ENCODE measurements at regions not wholly inside any gene's neighbourhood (a gene's known extent, or its start where the extent isn't known, plus 50 kb on each side); places are given as distances from the start of the nearest gene placed in this dataset.

- H3K9me3 ChIP-seq (ENCODE audit: control insufficient read depth, insufficient read depth, low read depth, low read length): no peaks in the 10 kb centered on the region
- intact Hi-C loops (cut with micrococcal nuclease; ENCODE audit: unreplicated experiment) (no loop called here), in situ Hi-C loops (cut with HindIII; ENCODE audit: low pct_unique_long_range_greater_than_20kb, low sequenced_read_pairs) (no loop called here)
- no peaks in the 10 kb centered on the region for H3K36me3 ChIP-seq (ENCODE audit: control insufficient read depth, insufficient read depth, low read length)
- BruUV-seq (replicated peaks): no TSS peak
- TF ChIP-seq POLR2AphosphoS5 (IDR thresholded peaks at IDR 0.05; ENCODE audit: low read depth, low read length): no peak
- no peak for TF ChIP-seq REST (IDR thresholded peaks at IDR 0.05; ENCODE audit: insufficient read depth in 1 of 2, low read depth in 2 of 2, low read length in 1 of 2)
- no peak for TF ChIP-seq TCF7L2 (IDR thresholded peaks at IDR 0.05; ENCODE audit: low read depth, low read length)
- no peak for TF ChIP-seq SIN3A (IDR thresholded peaks at IDR 0.05; ENCODE audit: borderline replicate concordance, insufficient read depth, low read depth, low read length)
- TF ChIP-seq CTCF (IDR thresholded peaks at IDR 0.05): no peak
- no peak overlapping the region; the same call in 1 of the 2 replicates for H3K27ac ChIP-seq (ENCODE audit: low read length)
- H3K4me3 ChIP-seq (ENCODE audit: low read depth in 2 of 2, low read length in 2 of 2): no peak overlapping the region
- H3K4me1 ChIP-seq (ENCODE audit: control insufficient read depth, insufficient read depth, low read length): peaks cover 3% of the 10 kb centered on the region; the same call in 1 of the 2 replicates
- POLR2A ChIA-PET: no interaction called here
- CTCF ChIA-PET: interaction anchor here (0.6 kb wide), 1 partner anchor 774 kb away, joined by 3 read pairs; no protein-coding TSS in a partner anchor
- no peak for DNase-seq (ENCODE audit: low read depth, low spot score)
- ATAC-seq: no peak
- H3K27me3 ChIP-seq (ENCODE audit: control insufficient read depth, insufficient read depth, low read length): no peaks in the 10 kb centered on the region
These were observed 173.9 kb downstream of the LTN1 start for GRCh38 chr21:28818663-28819278.

- no peaks in the 10 kb centered on the region for H3K36me3 ChIP-seq (ENCODE audit: control insufficient read depth, insufficient read depth, low read length)
- in situ Hi-C loops (cut with HindIII; ENCODE audit: low pct_unique_long_range_greater_than_20kb, low sequenced_read_pairs): no loop called here
- CTCF ChIA-PET: no interaction called here
- H3K9me3 ChIP-seq (ENCODE audit: control insufficient read depth, insufficient read depth, low read depth, low read length): no peaks in the 10 kb centered on the region
- POLR2A ChIA-PET: no interaction called here
- H3K27ac ChIP-seq (ENCODE audit: low read length): no peak overlapping the region; the same call in 1 of the 2 replicates
- DNase-seq (ENCODE audit: low read depth, low spot score) (no peak), ATAC-seq (no peak)
- no peaks in the 10 kb centered on the region for H3K27me3 ChIP-seq (ENCODE audit: control insufficient read depth, insufficient read depth, low read length)
- intact Hi-C loops (cut with micrococcal nuclease; ENCODE audit: unreplicated experiment): no loop called here
- TF ChIP-seq TCF7L2 (IDR thresholded peaks at IDR 0.05; ENCODE audit: low read depth, low read length) (no peak), SIN3A (IDR thresholded peaks at IDR 0.05; ENCODE audit: borderline replicate concordance, insufficient read depth, low read depth, low read length) (no peak), REST (IDR thresholded peaks at IDR 0.05; ENCODE audit: insufficient read depth in 1 of 2, low read depth in 2 of 2, low read length in 1 of 2) (no peak), CTCF (IDR thresholded peaks at IDR 0.05) (no peak), POLR2AphosphoS5 (IDR thresholded peaks at IDR 0.05; ENCODE audit: low read depth, low read length) (no peak)
- H3K4me1 ChIP-seq (ENCODE audit: control insufficient read depth, insufficient read depth, low read length): no peaks in the 10 kb centered on the region; the same call in 1 of the 2 replicates
- no peak overlapping the region for H3K4me3 ChIP-seq (ENCODE audit: low read depth in 2 of 2, low read length in 2 of 2)
- BruUV-seq (replicated peaks): no TSS peak
These were observed 174.8 kb downstream of the LTN1 start for GRCh38 chr21:28817871-28818270.
